Endothelial cell of umbilical vein (primary cell): ENCODE measurements at regions not wholly inside any gene's neighbourhood (a gene's known extent, or its start where the extent isn't known, plus 50 kb on each side); places are given as distances from the start of the nearest gene placed in this dataset.

Source experiments
- MAX ChIP-seq: IDR thresholded peaks from 2 replicates; pipeline ENCODE4 v1.6.1; 2011; ENCODE audit not compliant: insufficient read depth, insufficient read length
- POLR2A ChIP-seq: IDR thresholded peaks from 2 replicates; pipeline ENCODE4 v1.6.1; 2012; ENCODE audit warnings: low read depth, mild to moderate bottlenecking, control low read depth, low read length
- TF ChIP-seq, protein P1 (sequence below), 2 donors: IDR thresholded peaks; 1 replicate in 1 of 2; 2 replicates in 1 of 2; pipeline ENCODE4 v1.5.1; 2011; ENCODE audit warnings: low read length in 2 of 2, mild to moderate bottlenecking in 2 of 2, moderate library complexity in 2 of 2, control low read depth in 1 of 2, inconsistent platforms in 1 of 2, low read depth in 1 of 2; ENCODE audit not compliant: insufficient read depth in 1 of 2; ENCODE audit errors: extremely low read depth in 1 of 2

DNA sequence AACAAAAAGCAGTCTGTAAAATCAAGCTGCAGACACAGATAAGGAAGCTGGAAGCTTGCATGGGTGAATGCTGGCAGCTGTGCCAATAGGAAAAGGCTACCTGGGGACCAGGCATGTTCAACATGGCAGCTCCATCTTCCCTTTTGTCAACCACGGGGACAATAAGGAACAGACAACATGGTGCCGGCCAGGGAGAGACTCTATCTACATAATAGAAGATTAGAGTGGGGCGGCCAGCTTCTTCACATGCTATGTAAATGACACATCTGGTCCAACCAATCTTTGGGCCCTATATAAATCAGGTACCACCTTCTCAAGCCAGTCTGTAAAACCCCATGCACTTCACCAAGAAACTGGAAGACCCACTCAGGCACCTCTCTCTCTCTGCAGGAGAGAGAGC lies 157.6 kb downstream of the SUDS3 start:
- TF ChIP-seq, protein P1, sequence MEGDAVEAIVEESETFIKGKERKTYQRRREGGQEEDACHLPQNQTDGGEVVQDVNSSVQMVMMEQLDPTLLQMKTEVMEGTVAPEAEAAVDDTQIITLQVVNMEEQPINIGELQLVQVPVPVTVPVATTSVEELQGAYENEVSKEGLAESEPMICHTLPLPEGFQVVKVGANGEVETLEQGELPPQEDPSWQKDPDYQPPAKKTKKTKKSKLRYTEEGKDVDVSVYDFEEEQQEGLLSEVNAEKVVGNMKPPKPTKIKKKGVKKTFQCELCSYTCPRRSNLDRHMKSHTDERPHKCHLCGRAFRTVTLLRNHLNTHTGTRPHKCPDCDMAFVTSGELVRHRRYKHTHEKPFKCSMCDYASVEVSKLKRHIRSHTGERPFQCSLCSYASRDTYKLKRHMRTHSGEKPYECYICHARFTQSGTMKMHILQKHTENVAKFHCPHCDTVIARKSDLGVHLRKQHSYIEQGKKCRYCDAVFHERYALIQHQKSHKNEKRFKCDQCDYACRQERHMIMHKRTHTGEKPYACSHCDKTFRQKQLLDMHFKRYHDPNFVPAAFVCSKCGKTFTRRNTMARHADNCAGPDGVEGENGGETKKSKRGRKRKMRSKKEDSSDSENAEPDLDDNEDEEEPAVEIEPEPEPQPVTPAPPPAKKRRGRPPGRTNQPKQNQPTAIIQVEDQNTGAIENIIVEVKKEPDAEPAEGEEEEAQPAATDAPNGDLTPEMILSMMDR (IDR thresholded peaks at IDR 0.05; ENCODE audit: extremely low read depth in 1 of 2, insufficient read depth in 1 of 2, low read depth in 1 of 2, low read length in 2 of 2), result no peak
- TF ChIP-seq POLR2A, result no peak
- TF ChIP-seq MAX, result no peak
